NOMO-1 (cell line): ENCODE measurements at regions not wholly inside any gene's neighbourhood (a gene's known extent, or its start where the extent isn't known, plus 50 kb on each side); places are given as distances from the start of the nearest gene placed in this dataset.
"Not testable (repeated sequence)": the region's sequence is repeated elsewhere in the genome, so short reads cannot be mapped to it uniquely, and the experiment has no call there.

Experiments used
- DNase-seq, 2 experiments: peaks; one replicate each; lab custom pipeline; 2025; ENCODE audit not compliant: unreplicated experiment in 2 of 2; lab: John Stamatoyannopoulos, UW

- DNase-seq: no peak
These were observed 149.7 kb downstream of the CTTN start for GRCh38 chr11:70547821-70548670.

- DNase-seq: no peak
These were observed 150.6 kb downstream of the CTTN start for GRCh38 chr11:70548976-70549375.

- DNase-seq: no peak
These were observed 151.1 kb downstream of the CTTN start for GRCh38 chr11:70549386-70549785.

GRCh38 chr11:70549796-70550195, 151.5 kb downstream of the CTTN start:
- no peak for DNase-seq

GRCh38 chr11:70550456-70551195, 152.3 kb downstream of the CTTN start:
- DNase-seq: no peak

GRCh38 chr11:70551351-70552166, 153.2 kb downstream of the CTTN start:
- DNase-seq: no peak

- no peak for DNase-seq
These were observed 154.1 kb downstream of the CTTN start for GRCh38 chr11:70552167-70553150.

GRCh38 chr11:70555078-70555477, 156.7 kb downstream of the CTTN start:
- DNase-seq: no peak

GRCh38 chr11:70556884-70557741, 158.8 kb downstream of the CTTN start:
- peak; percentile 37 to 48 for DNase-seq

GRCh38 chr11:70557742-70558485, 159.6 kb downstream of the CTTN start:
- no peak for DNase-seq

GRCh38 chr11:70558681-70559080, 160.4 kb downstream of the CTTN start:
- no peak for DNase-seq

GRCh38 chr11:70559516-70559915, 161.2 kb downstream of the CTTN start:
- DNase-seq: no peak

- DNase-seq: not testable (repeated sequence)
These were observed 162.3 kb downstream of the CTTN start for GRCh38 chr11:70560621-70561020.

GRCh38 chr11:70566768-70567530, 168.6 kb downstream of the CTTN start:
- no peak for DNase-seq

- DNase-seq: no peak
These were observed 169.3 kb downstream of the CTTN start for GRCh38 chr11:70567680-70568034.

- peak; percentile 49 to 58 for DNase-seq
These were observed 169.9 kb downstream of the CTTN start for GRCh38 chr11:70568035-70568813.
